ENCODE measurements at regions not wholly inside any gene's neighbourhood (a gene's known extent, or its start where the extent isn't known, plus 50 kb on each side); places are given as distances from the start of the nearest gene placed in this dataset.
A peak's percentile ranks its signal among the peaks of the same experiment; 100 is the strongest.

GRCh38 chr1:98057236-98057910, 136.5 kb upstream of the DPYD start:
- no peak for DNase-seq

GRCh38 chr1:98056781-98057180, 135.9 kb upstream of the DPYD start:
- DNase-seq = no peak

GRCh38 chr1:98055457-98055856, 134.6 kb upstream of the DPYD start:
- no peak for DNase-seq

- DNase-seq = no peak
Observed at GRCh38 chr1:98054786-98055185, 134.0 kb upstream of the DPYD start.

- DNase-seq = no peak
Observed at GRCh38 chr1:98054367-98054701, 133.5 kb upstream of the DPYD start.

GRCh38 chr1:98053471-98054366, 132.9 kb upstream of the DPYD start:
- DNase-seq = peak; percentile 71

- DNase-seq = peak; percentile 70
Observed at GRCh38 chr1:98051065-98051675, 130.3 kb upstream of the DPYD start.

- peak; percentile 17 for DNase-seq
Observed at GRCh38 chr1:98049370-98050135, 128.7 kb upstream of the DPYD start.

GRCh38 chr1:98048751-98049325, 128.0 kb upstream of the DPYD start:
- no peak for DNase-seq

- peak; percentile 63 for DNase-seq
Observed at GRCh38 chr1:98048244-98048643, 127.4 kb upstream of the DPYD start.

GRCh38 chr1:98047171-98047570, 126.3 kb upstream of the DPYD start:
- no peak for DNase-seq

GRCh38 chr1:98045767-98046641, 125.2 kb upstream of the DPYD start:
- peak; percentile 23 for DNase-seq

- peak; percentile 36 for DNase-seq
Observed at GRCh38 chr1:98045211-98045766, 124.5 kb upstream of the DPYD start.

- no peak for DNase-seq
Observed at GRCh38 chr1:98044766-98045165, 123.9 kb upstream of the DPYD start.

GRCh38 chr1:98044071-98044697, 123.3 kb upstream of the DPYD start:
- no peak for DNase-seq

GRCh38 chr1:98035602-98036002, 114.8 kb upstream of the DPYD start:
- peak; percentile 24 for DNase-seq

- DNase-seq = no peak
Observed at GRCh38 chr1:98034505-98034904, 113.7 kb upstream of the DPYD start.

GRCh38 chr1:98032958-98033357, 112.1 kb upstream of the DPYD start:
- DNase-seq = no peak

- no peak for DNase-seq
Observed at GRCh38 chr1:98030976-98031375, 110.1 kb upstream of the DPYD start.

GRCh38 chr1:98030483-98030882, 109.6 kb upstream of the DPYD start:
- DNase-seq = no peak

All from occipital lobe (tissue), 1 donor.